ENCODE measurements at regions not wholly inside any gene's neighbourhood (a gene's known extent, or its start where the extent isn't known, plus 50 kb on each side); places are given as distances from the start of the nearest gene placed in this dataset.
A peak's percentile ranks its signal among the peaks of the same experiment; 100 is the strongest.

GRCh38 chr14:94904636-94905035 lies 134.7 kb upstream of the GSC start:
- H3K4me1 ChIP-seq (ENCODE audit: insufficient read depth, poor library complexity, severe bottlenecking) = no peaks in the 10 kb centered on the region

GRCh38 chr14:94903883-94904282 lies 134.0 kb upstream of the GSC start:
- peaks cover 16% of the 10 kb centered on the region for H3K27me3 ChIP-seq (ENCODE audit: insufficient read depth, poor library complexity, severe bottlenecking)
- no peaks in the 10 kb centered on the region for H3K36me3 ChIP-seq (ENCODE audit: low read depth)
- TF ChIP-seq CTCF (IDR thresholded peaks at IDR 0.05; ENCODE audit: poor library complexity, severe bottlenecking) = peak; percentile 19
- peak; percentile 48; the same call in 2 of the 3 replicates for ATAC-seq (ENCODE audit: low read depth)
- no peaks in the 10 kb centered on the region for H3K9me3 ChIP-seq (ENCODE audit: severe bottlenecking)
- H3K4me3 ChIP-seq (ENCODE audit: severe bottlenecking) = no peak overlapping the region
- no peak overlapping the region for H3K27ac ChIP-seq (ENCODE audit: poor library complexity, severe bottlenecking)
- peak; percentile 1 for DNase-seq (ENCODE audit: low spot score)
- no peaks in the 10 kb centered on the region for H3K4me1 ChIP-seq (ENCODE audit: insufficient read depth, poor library complexity, severe bottlenecking)

More at GRCh38 chr14:94904636-94905035, 134.7 kb upstream of the GSC start:
- Histone ChIP-seq H3K4me3 (ENCODE audit: severe bottlenecking) (no peak overlapping the region), H3K27me3 (ENCODE audit: insufficient read depth, poor library complexity, severe bottlenecking) (peaks cover 21% of the 10 kb centered on the region), H3K9me3 (ENCODE audit: severe bottlenecking) (no peaks in the 10 kb centered on the region), H3K36me3 (ENCODE audit: low read depth) (no peaks in the 10 kb centered on the region), H3K27ac (ENCODE audit: poor library complexity, severe bottlenecking) (no peak overlapping the region)
- TF ChIP-seq CTCF (IDR thresholded peaks at IDR 0.05; ENCODE audit: poor library complexity, severe bottlenecking) = no peak
- DNase-seq (ENCODE audit: low spot score) (no peak), ATAC-seq (ENCODE audit: low read depth) (no peak)

GRCh38 chr14:94903338-94903737 lies 133.4 kb upstream of the GSC start:
- TF ChIP-seq CTCF (IDR thresholded peaks at IDR 0.05; ENCODE audit: poor library complexity, severe bottlenecking) = no peak
- ATAC-seq (ENCODE audit: low read depth) (no peak), DNase-seq (ENCODE audit: low spot score) (peak; percentile 25)
- H3K36me3 ChIP-seq (ENCODE audit: low read depth) = no peaks in the 10 kb centered on the region
- H3K9me3 ChIP-seq (ENCODE audit: severe bottlenecking) = no peaks in the 10 kb centered on the region
- H3K4me1 ChIP-seq (ENCODE audit: insufficient read depth, poor library complexity, severe bottlenecking) = no peaks in the 10 kb centered on the region
- H3K27me3 ChIP-seq (ENCODE audit: insufficient read depth, poor library complexity, severe bottlenecking) = peaks cover 16% of the 10 kb centered on the region
- no peak overlapping the region for H3K4me3 ChIP-seq (ENCODE audit: severe bottlenecking)
- H3K27ac ChIP-seq (ENCODE audit: poor library complexity, severe bottlenecking) = no peak overlapping the region

GRCh38 chr14:94897561-94897960 lies 127.6 kb upstream of the GSC start:
- no peaks in the 10 kb centered on the region for H3K36me3 ChIP-seq (ENCODE audit: low read depth)
- DNase-seq (ENCODE audit: low spot score) (peak; percentile 38), ATAC-seq (ENCODE audit: low read depth) (no peak)
- no peak overlapping the region for H3K27ac ChIP-seq (ENCODE audit: poor library complexity, severe bottlenecking)
- TF ChIP-seq CTCF (IDR thresholded peaks at IDR 0.05; ENCODE audit: poor library complexity, severe bottlenecking) = no peak
- no peaks in the 10 kb centered on the region for H3K27me3 ChIP-seq (ENCODE audit: insufficient read depth, poor library complexity, severe bottlenecking)
- no peaks in the 10 kb centered on the region for H3K9me3 ChIP-seq (ENCODE audit: severe bottlenecking)
- H3K4me3 ChIP-seq (ENCODE audit: severe bottlenecking) = no peak overlapping the region
- no peaks in the 10 kb centered on the region for H3K4me1 ChIP-seq (ENCODE audit: insufficient read depth, poor library complexity, severe bottlenecking)

GRCh38 chr14:94897082-94897481 lies 127.2 kb upstream of the GSC start:
- Histone ChIP-seq H3K9me3 (ENCODE audit: severe bottlenecking) (no peaks in the 10 kb centered on the region), H3K36me3 (ENCODE audit: low read depth) (no peaks in the 10 kb centered on the region), H3K27me3 (ENCODE audit: insufficient read depth, poor library complexity, severe bottlenecking) (no peaks in the 10 kb centered on the region), H3K4me3 (ENCODE audit: severe bottlenecking) (no peak overlapping the region), H3K4me1 (ENCODE audit: insufficient read depth, poor library complexity, severe bottlenecking) (no peaks in the 10 kb centered on the region), H3K27ac (ENCODE audit: poor library complexity, severe bottlenecking) (no peak overlapping the region)
- ATAC-seq (ENCODE audit: low read depth) = peak; percentile 58; the same call in 1 of the 3 replicates
- TF ChIP-seq CTCF (IDR thresholded peaks at IDR 0.05; ENCODE audit: poor library complexity, severe bottlenecking) = no peak
- DNase-seq (ENCODE audit: low spot score) = peak; percentile 15

Measured in RWPE2 (cell line).